Vagina (tissue), 2 donors: ENCODE measurements at regions not wholly inside any gene's neighbourhood (a gene's known extent, or its start where the extent isn't known, plus 50 kb on each side); places are given as distances from the start of the nearest gene placed in this dataset.
"Not testable (repeated sequence)": the region's sequence is repeated elsewhere in the genome, so short reads cannot be mapped to it uniquely, and the experiment has no call there.

Source experiments
- DNase-seq, 2 donors: peaks; one replicate each; pipeline ENCODE4 v3.0.0-alpha.2; 2017; ENCODE audit errors: extremely low spot score in 2 of 2
- H3K27ac ChIP-seq: fragments of 200-600 bp; sonication (generic); one replicate; pipeline ENCODE4 v1.5.1; 2019
- H3K27me3 ChIP-seq: fragments of 200-600 bp; sonication (generic); one replicate; pipeline ENCODE4 v1.5.1; 2019
- H3K36me3 ChIP-seq, 2 donors: fragments of 200-600 bp; sonication (generic); one replicate each; pipeline ENCODE4 v1.5.1; 2017 to 2019
- H3K4me1 ChIP-seq: fragments of 200-600 bp; sonication (generic); one replicate; pipeline ENCODE4 v1.5.1; 2019
- H3K4me3 ChIP-seq, 2 donors: fragments of 200-600 bp; sonication (generic); 1 replicate in 1 of 2; 2 replicates in 1 of 2; pipeline ENCODE4 v1.5.1; 2016 to 2019
- H3K9me3 ChIP-seq: fragments of 200-600 bp; sonication (generic); one replicate; pipeline ENCODE4 v1.5.1; 2019
- POLR2A ChIP-seq, 2 donors: fragments of 450-650 bp; IDR thresholded peaks; one replicate each; pipeline ENCODE4 v1.6.1; 2017; ENCODE audit warnings: antibody characterized with exemption in 2 of 2, mild to moderate bottlenecking in 2 of 2, moderate library complexity in 2 of 2
- POLR2AphosphoS5 ChIP-seq, 2 donors: sonication (generic); formaldehyde crosslinking; IDR thresholded peaks; one replicate each; pipeline ENCODE4 v1.9.0; 2017; ENCODE audit warnings: antibody characterized with exemption in 2 of 2, mild to moderate bottlenecking in 2 of 2, low read depth in 1 of 2; ENCODE audit not compliant: insufficient read depth in 1 of 2
- intact Hi-C: fragments of 100-400 bp; cut with DNase I; formaldehyde crosslinking; loops from one replicate; pipeline ENCODE4 v1.15.1; 2023
- TF ChIP-seq, protein P1 (sequence below), 3 experiments: fragments of 450-650 bp in 2 of 3; fragments of 200-600 bp in 1 of 3; sonication (generic) in 1 of 3; IDR thresholded peaks; one replicate each; pipeline ENCODE4 v1.5.1; 2017 to 2019; ENCODE audit warnings: antibody characterized with exemption in 3 of 3, mild to moderate bottlenecking in 2 of 3, moderate library complexity in 2 of 3

- peaks cover 4% of the 10 kb centered on the region for H3K9me3 ChIP-seq
- TF ChIP-seq, protein P1, sequence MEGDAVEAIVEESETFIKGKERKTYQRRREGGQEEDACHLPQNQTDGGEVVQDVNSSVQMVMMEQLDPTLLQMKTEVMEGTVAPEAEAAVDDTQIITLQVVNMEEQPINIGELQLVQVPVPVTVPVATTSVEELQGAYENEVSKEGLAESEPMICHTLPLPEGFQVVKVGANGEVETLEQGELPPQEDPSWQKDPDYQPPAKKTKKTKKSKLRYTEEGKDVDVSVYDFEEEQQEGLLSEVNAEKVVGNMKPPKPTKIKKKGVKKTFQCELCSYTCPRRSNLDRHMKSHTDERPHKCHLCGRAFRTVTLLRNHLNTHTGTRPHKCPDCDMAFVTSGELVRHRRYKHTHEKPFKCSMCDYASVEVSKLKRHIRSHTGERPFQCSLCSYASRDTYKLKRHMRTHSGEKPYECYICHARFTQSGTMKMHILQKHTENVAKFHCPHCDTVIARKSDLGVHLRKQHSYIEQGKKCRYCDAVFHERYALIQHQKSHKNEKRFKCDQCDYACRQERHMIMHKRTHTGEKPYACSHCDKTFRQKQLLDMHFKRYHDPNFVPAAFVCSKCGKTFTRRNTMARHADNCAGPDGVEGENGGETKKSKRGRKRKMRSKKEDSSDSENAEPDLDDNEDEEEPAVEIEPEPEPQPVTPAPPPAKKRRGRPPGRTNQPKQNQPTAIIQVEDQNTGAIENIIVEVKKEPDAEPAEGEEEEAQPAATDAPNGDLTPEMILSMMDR (IDR thresholded peaks at IDR 0.05) = no peak
- TF ChIP-seq POLR2AphosphoS5 (IDR thresholded peaks at IDR 0.05; ENCODE audit: insufficient read depth in 1 of 2, low read depth in 1 of 2) (no peak), POLR2A (IDR thresholded peaks at IDR 0.05) (no peak)
- no peaks in the 10 kb centered on the region for H3K36me3 ChIP-seq
- no peak for DNase-seq
- no peaks in the 10 kb centered on the region for H3K27me3 ChIP-seq
- H3K4me1 ChIP-seq = no peaks in the 10 kb centered on the region
- no peak overlapping the region for H3K27ac ChIP-seq
- no peak overlapping the region for H3K4me3 ChIP-seq
- intact Hi-C loops = no loop called here
Measured at GRCh38 chr5:126028336-126028735, 394.9 kb upstream of the GRAMD2B start.

DNA sequence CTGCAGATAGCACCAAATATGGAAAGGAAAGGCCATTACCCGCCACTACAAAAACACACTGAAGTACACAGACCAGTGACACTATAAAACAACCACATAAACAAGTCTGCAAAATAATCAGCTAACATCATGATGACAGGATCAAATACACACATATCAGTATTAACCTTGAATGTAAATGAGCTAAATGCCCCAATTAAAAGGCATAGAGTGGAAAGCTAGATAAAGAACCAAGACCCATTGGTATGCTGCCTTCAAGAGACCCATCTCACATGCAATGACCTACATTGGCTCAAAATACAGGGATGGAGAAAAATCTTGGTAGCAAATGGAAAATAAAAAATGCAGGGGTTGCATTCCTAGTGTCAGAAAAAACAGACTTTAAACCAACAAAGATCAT, 393.9 kb upstream of the GRAMD2B start:
- H3K27me3 ChIP-seq, H3K4me1 ChIP-seq, DNase-seq, H3K36me3 ChIP-seq, intact Hi-C loops, H3K9me3 ChIP-seq, H3K4me3 ChIP-seq, H3K27ac ChIP-seq: not testable (repeated sequence)

DNA sequence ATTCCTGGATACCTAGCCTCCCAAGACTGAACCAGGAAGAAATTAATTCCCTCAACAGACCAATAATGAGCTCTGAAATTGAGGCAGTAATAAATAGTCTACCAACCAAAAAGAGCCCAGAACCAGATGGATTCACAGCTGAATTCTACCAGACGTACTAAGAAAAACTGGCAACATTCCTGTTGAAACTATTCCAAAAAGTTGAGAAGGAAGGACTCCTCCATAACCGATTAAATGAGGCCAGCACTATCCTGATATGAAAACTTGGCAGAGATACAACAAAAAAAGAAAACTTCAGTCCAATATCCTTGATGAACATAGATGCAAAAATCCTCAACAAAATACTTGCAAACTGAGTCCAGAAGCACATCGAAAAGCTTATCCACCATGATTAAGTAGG, 392.5 kb upstream of the GRAMD2B start:
- intact Hi-C loops = no loop called here
- Histone ChIP-seq H3K27me3 (no peaks in the 10 kb centered on the region), H3K36me3 (no peaks in the 10 kb centered on the region), H3K27ac (no peak overlapping the region), H3K9me3 (peaks cover 4% of the 10 kb centered on the region), H3K4me1 (no peaks in the 10 kb centered on the region), H3K4me3 (no peak overlapping the region)
- TF ChIP-seq, protein P1 (IDR thresholded peaks at IDR 0.05) = no peak
- no peak for TF ChIP-seq POLR2AphosphoS5 (IDR thresholded peaks at IDR 0.05; ENCODE audit: insufficient read depth in 1 of 2, low read depth in 1 of 2)
- no peak for TF ChIP-seq POLR2A (IDR thresholded peaks at IDR 0.05)
- no peak for DNase-seq

GRCh38 chr5:126031989-126032716, 391.1 kb upstream of the GRAMD2B start:
- Histone ChIP-seq H3K4me3 (no peak overlapping the region), H3K36me3 (no peaks in the 10 kb centered on the region), H3K27ac (no peak overlapping the region), H3K27me3 (no peaks in the 10 kb centered on the region), H3K4me1 (no peaks in the 10 kb centered on the region), H3K9me3 (peaks cover 4% of the 10 kb centered on the region)
- TF ChIP-seq, protein P1 (IDR thresholded peaks at IDR 0.05) = no peak
- TF ChIP-seq POLR2A (IDR thresholded peaks at IDR 0.05) = no peak
- no peak for TF ChIP-seq POLR2AphosphoS5 (IDR thresholded peaks at IDR 0.05; ENCODE audit: insufficient read depth in 1 of 2, low read depth in 1 of 2)
- DNase-seq = no peak
- intact Hi-C loops = no loop called here

DNA sequence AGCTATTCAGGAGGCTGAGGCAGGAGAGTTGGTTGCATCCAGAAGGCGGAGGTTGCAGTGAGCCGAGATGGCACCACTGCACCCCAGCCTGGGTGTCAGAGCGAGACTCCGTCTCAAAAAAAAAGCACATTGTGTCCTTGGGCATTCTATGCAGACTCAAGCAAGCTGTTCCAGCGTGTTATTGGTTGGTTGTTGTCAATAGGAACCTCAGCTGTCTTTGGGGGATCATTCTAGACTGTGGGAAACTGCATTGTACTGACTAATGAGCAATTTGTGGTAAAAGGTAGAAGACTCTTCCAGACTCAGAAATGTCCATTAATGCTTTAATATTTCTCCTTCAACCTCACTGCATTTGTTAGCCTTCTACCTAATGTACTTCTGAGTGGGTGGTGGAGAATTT, 379.5 kb upstream of the GRAMD2B start:
- Histone ChIP-seq H3K4me1 (no peaks in the 10 kb centered on the region), H3K9me3 (no peaks in the 10 kb centered on the region), H3K36me3 (no peaks in the 10 kb centered on the region), H3K4me3 (no peak overlapping the region), H3K27me3 (no peaks in the 10 kb centered on the region), H3K27ac (no peak overlapping the region)
- intact Hi-C loops = no loop called here
- TF ChIP-seq, protein P1 (IDR thresholded peaks at IDR 0.05) = no peak
- TF ChIP-seq POLR2A (IDR thresholded peaks at IDR 0.05) = no peak
- no peak for DNase-seq
